OCI-LY3 (cell line): ENCODE measurements at regions not wholly inside any gene's neighbourhood (a gene's known extent, or its start where the extent isn't known, plus 50 kb on each side); places are given as distances from the start of the nearest gene placed in this dataset.

ENCODE experiments used
- H2AFZ ChIP-seq: fragments of 200-600, 300-600 bp; shearing (Covaris generic); 2 replicates; pipeline ENCODE4 v1.6.0; 2014; ENCODE audit warnings: antibody characterized with exemption, low read depth, low read length
- H3K27ac ChIP-seq: fragments of 200-600, 300-600 bp; sonication (generic); 2 replicates; pipeline ENCODE4 v1.5.1; 2014; ENCODE audit warnings: mild to moderate bottlenecking, low read length, moderate library complexity, mixed read lengths
- H3K27me3 ChIP-seq: fragments of 200-600, 300-600 bp; sonication (generic); 2 replicates; pipeline ENCODE4 v1.6.1; 2014; ENCODE audit warnings: low read depth, low read length, mixed read lengths
- H3K36me3 ChIP-seq: fragments of 200-600, 300-600 bp; sonication (generic); replicated peaks from 2 replicates; pipeline ENCODE3; 2014; ENCODE audit warnings: low read depth, low read length, mixed read lengths
- H3K4me1 ChIP-seq: fragments of 300-600, 200-600 bp; sonication (generic); 2 replicates; pipeline ENCODE4 v1.6.1; 2014; ENCODE audit warnings: low read length, mixed read lengths
- H3K4me2 ChIP-seq: fragments of 200-600, 300-600 bp; sonication (generic); 2 replicates; pipeline ENCODE4 v1.6.1; 2014; ENCODE audit warnings: low read length, mixed read lengths
- H3K4me3 ChIP-seq: fragments of 300-600, 200-600 bp; sonication (generic); 2 replicates; pipeline ENCODE4 v1.5.1; 2014; ENCODE audit warnings: antibody characterized with exemption, mild to moderate bottlenecking, low read length, moderate library complexity
- H3K79me2 ChIP-seq: fragments of 300-600, 200-600 bp; shearing (Covaris generic); 2 replicates; pipeline ENCODE4 v1.6.1; 2014; ENCODE audit warnings: mild to moderate bottlenecking, low read length, mixed read lengths
- H3K9ac ChIP-seq: fragments of 300-600, 200-600 bp; shearing (Covaris generic); 2 replicates; pipeline ENCODE4 v1.6.0; 2014; ENCODE audit warnings: mild to moderate bottlenecking, low read length, moderate library complexity
- H3K9me3 ChIP-seq: fragments of 200-600, 300-600 bp; shearing (Covaris generic); 2 replicates; pipeline ENCODE4 v1.6.1; 2014; ENCODE audit warnings: low read length, mixed read lengths; ENCODE audit not compliant: insufficient read depth
- H4K20me1 ChIP-seq: fragments of 200-600, 300-600 bp; sonication (generic); 2 replicates; pipeline ENCODE4 v1.6.1; 2016; ENCODE audit warnings: low read length, mixed read lengths; ENCODE audit not compliant: insufficient read depth
- EZH2phosphoT487 ChIP-seq: fragments of 200-600 bp; shearing (Covaris generic); IDR thresholded peaks from 2 replicates; pipeline ENCODE4 v1.6.1; 2018; ENCODE audit warnings: antibody characterized with exemption, mixed run types, low read depth
- TF ChIP-seq, protein P1 (sequence below): fragments of 200-600, 300-600 bp; sonication (generic); IDR thresholded peaks from 2 replicates; pipeline ENCODE4 v1.5.1; 2014; ENCODE audit warnings: antibody characterized with exemption, low read length, low read depth

DNA sequence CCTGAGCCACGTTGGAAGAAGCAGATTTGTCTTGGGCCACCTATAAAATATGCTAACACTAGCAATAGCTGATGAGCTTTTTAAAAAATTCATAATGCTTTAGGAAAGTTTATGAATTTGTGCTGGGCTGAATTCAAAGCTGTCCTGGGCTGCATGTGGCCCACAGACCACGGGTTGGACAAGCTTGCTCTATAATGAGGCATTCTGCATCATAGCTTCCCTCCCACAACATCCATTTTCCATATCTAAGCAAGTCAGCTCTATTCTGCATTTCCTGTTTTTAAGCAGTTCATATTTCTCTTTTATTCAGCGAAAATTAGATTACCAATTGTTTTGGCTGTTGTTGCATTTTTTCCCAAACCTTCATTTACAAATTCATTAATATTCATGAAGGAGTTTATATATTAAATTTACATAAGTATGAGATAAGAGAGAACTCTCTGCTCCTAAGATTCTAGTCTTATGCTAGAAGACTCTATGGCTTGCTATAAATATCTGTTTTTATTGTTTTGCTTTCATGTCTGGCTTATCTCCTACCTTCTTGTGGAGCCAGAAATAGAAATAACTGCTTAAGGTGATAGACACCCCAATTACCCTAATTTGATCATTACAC, 114.5 kb upstream of the HNRNPA3 start:
- no peaks in the 10 kb centered on the region for H4K20me1 ChIP-seq
- no peaks in the 10 kb centered on the region for H3K27me3 ChIP-seq
- H3K79me2 ChIP-seq: no peaks in the 10 kb centered on the region
- no peak overlapping the region for H2AFZ ChIP-seq
- no peaks in the 10 kb centered on the region for H3K9me3 ChIP-seq
- TF ChIP-seq, protein P1, sequence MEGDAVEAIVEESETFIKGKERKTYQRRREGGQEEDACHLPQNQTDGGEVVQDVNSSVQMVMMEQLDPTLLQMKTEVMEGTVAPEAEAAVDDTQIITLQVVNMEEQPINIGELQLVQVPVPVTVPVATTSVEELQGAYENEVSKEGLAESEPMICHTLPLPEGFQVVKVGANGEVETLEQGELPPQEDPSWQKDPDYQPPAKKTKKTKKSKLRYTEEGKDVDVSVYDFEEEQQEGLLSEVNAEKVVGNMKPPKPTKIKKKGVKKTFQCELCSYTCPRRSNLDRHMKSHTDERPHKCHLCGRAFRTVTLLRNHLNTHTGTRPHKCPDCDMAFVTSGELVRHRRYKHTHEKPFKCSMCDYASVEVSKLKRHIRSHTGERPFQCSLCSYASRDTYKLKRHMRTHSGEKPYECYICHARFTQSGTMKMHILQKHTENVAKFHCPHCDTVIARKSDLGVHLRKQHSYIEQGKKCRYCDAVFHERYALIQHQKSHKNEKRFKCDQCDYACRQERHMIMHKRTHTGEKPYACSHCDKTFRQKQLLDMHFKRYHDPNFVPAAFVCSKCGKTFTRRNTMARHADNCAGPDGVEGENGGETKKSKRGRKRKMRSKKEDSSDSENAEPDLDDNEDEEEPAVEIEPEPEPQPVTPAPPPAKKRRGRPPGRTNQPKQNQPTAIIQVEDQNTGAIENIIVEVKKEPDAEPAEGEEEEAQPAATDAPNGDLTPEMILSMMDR: no peak
- no peak for TF ChIP-seq EZH2phosphoT487
- no peak overlapping the region for H3K27ac ChIP-seq
- no peak overlapping the region for H3K4me3 ChIP-seq
- H3K9ac ChIP-seq: no peak overlapping the region
- H3K4me2 ChIP-seq: no peak overlapping the region
- no peaks in the 10 kb centered on the region for H3K36me3 ChIP-seq
- H3K4me1 ChIP-seq: no peaks in the 10 kb centered on the region

DNA sequence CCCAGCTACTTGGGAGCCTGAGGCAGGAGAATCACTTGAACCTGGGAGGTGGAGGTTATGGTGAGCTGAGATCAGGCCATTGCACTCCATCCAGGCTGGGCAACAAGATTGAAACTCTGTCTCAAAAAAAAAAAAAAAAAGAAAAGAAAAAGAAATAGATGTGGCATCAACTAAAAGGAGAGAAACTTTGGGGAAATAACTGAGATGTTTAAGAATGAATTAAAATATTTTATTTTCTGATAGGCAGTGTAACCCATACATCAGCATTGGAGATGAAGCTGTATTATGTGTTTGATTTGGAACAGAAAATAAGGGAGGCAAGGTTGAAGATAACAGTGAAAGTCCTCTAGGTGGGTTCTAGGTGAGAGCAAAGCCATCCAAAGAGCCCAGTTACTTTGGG, 110.7 kb upstream of the HNRNPA3 start:
- H4K20me1 ChIP-seq: no peaks in the 10 kb centered on the region
- no peak for TF ChIP-seq EZH2phosphoT487
- TF ChIP-seq, protein P1: no peak
- no peak overlapping the region for H3K4me3 ChIP-seq
- H3K9ac ChIP-seq: no peak overlapping the region
- H2AFZ ChIP-seq: no peak overlapping the region
- H3K27me3 ChIP-seq: no peaks in the 10 kb centered on the region
- no peaks in the 10 kb centered on the region for H3K36me3 ChIP-seq
- no peaks in the 10 kb centered on the region for H3K79me2 ChIP-seq
- H3K4me1 ChIP-seq: no peaks in the 10 kb centered on the region
- H3K27ac ChIP-seq: no peak overlapping the region
- H3K4me2 ChIP-seq: no peak overlapping the region
- no peaks in the 10 kb centered on the region for H3K9me3 ChIP-seq

GRCh38 chr2:177106212-177106611, 106.4 kb upstream of the HNRNPA3 start:
- Histone ChIP-seq H3K9me3 (no peaks in the 10 kb centered on the region), H3K79me2 (no peaks in the 10 kb centered on the region), H2AFZ (no peak overlapping the region; the same call in 1 of the 2 replicates), H3K27ac (no peak overlapping the region), H3K4me2 (no peak overlapping the region), H3K4me1 (no peaks in the 10 kb centered on the region), H3K9ac (no peak overlapping the region), H3K27me3 (no peaks in the 10 kb centered on the region), H3K4me3 (no peak overlapping the region), H4K20me1 (no peaks in the 10 kb centered on the region), H3K36me3 (no peaks in the 10 kb centered on the region)
- no peak for TF ChIP-seq EZH2phosphoT487
- TF ChIP-seq, protein P1: peak; percentile 32

DNA sequence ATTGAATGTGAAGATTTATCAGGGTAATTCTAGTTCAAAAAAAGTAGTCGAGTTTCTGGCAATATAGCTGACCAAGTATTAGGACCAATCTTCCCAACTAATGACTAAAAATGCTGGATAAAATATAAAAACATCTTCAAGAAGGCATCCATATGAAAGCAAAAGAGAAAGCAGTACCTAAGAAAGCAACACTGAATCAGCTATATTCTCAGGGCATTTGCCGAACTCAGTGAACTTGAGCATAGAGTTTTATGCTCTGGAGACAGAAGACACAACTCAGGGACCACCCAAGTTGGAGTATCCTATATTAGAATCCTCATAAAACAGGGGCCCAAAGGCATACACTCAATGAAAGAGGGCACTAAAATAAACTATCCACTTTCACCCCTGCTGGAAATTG, 103.7 kb upstream of the HNRNPA3 start:
- H3K4me2 ChIP-seq: no peak overlapping the region
- H3K9ac ChIP-seq: no peak overlapping the region
- TF ChIP-seq, protein P1: no peak
- TF ChIP-seq EZH2phosphoT487: no peak
- H3K36me3 ChIP-seq: no peaks in the 10 kb centered on the region
- H3K27ac ChIP-seq: no peak overlapping the region
- no peaks in the 10 kb centered on the region for H3K79me2 ChIP-seq
- H3K9me3 ChIP-seq: no peaks in the 10 kb centered on the region
- no peaks in the 10 kb centered on the region for H3K27me3 ChIP-seq
- H4K20me1 ChIP-seq: no peaks in the 10 kb centered on the region
- H3K4me1 ChIP-seq: no peaks in the 10 kb centered on the region
- H2AFZ ChIP-seq: no peak overlapping the region
- no peak overlapping the region for H3K4me3 ChIP-seq
